Endothelial cell (in vitro differentiated cells): ENCODE measurements at regions not wholly inside any gene's neighbourhood (a gene's known extent, or its start where the extent isn't known, plus 50 kb on each side); places are given as distances from the start of the nearest gene placed in this dataset.

ENCODE experiments used
- DNase-seq: peaks from one replicate; pipeline ENCODE4 v3.0.0; 2021; ENCODE audit warnings: low spot score
- H3K27ac Mint-ChIP-seq: one replicate; pipeline ENCODE4 v1.8.0; 2021; ENCODE audit warnings: mixed read lengths, inconsistent platforms; ENCODE audit not compliant: unreplicated experiment
- H3K27me3 Mint-ChIP-seq: one replicate; pipeline ENCODE4 v1.8.0; 2021; ENCODE audit warnings: mild to moderate bottlenecking, moderate library complexity, mixed read lengths, inconsistent platforms; ENCODE audit not compliant: unreplicated experiment
- H3K36me3 Mint-ChIP-seq: one replicate; pipeline ENCODE4 v1.8.0; 2021; ENCODE audit warnings: mild to moderate bottlenecking, low read depth, mixed read lengths, inconsistent platforms; ENCODE audit not compliant: unreplicated experiment
- H3K4me1 Mint-ChIP-seq: one replicate; pipeline ENCODE4 v1.8.0; 2021; ENCODE audit warnings: mild to moderate bottlenecking, mixed read lengths, inconsistent platforms; ENCODE audit not compliant: unreplicated experiment
- H3K4me3 Mint-ChIP-seq: one replicate; pipeline ENCODE4 v1.8.0; 2021; ENCODE audit warnings: mild to moderate bottlenecking, mixed read lengths, inconsistent platforms; ENCODE audit not compliant: unreplicated experiment
- H3K9me3 Mint-ChIP-seq: one replicate; pipeline ENCODE4 v1.8.0; 2021; ENCODE audit warnings: mixed read lengths, inconsistent platforms; ENCODE audit not compliant: unreplicated experiment
- CTCF ChIP-seq: fragments of 200-600 bp; sonication (generic); IDR thresholded peaks from one replicate; pipeline ENCODE4 v1.5.0; 2021; ENCODE audit warnings: antibody characterized with exemption; ENCODE audit not compliant: unreplicated experiment

- no peak for TF ChIP-seq CTCF
- H3K9me3 Mint-ChIP-seq, result no peaks in the 10 kb centered on the region
- no peaks in the 10 kb centered on the region for H3K36me3 Mint-ChIP-seq
- H3K4me1 Mint-ChIP-seq, result no peaks in the 10 kb centered on the region
- no peak overlapping the region for H3K27ac Mint-ChIP-seq
- DNase-seq, result no peak
- no peaks in the 10 kb centered on the region for H3K27me3 Mint-ChIP-seq
- no peak overlapping the region for H3K4me3 Mint-ChIP-seq
These were observed 72.2 kb upstream of the ELOVL6 start for GRCh38 chr4:110270492-110271197.

DNA sequence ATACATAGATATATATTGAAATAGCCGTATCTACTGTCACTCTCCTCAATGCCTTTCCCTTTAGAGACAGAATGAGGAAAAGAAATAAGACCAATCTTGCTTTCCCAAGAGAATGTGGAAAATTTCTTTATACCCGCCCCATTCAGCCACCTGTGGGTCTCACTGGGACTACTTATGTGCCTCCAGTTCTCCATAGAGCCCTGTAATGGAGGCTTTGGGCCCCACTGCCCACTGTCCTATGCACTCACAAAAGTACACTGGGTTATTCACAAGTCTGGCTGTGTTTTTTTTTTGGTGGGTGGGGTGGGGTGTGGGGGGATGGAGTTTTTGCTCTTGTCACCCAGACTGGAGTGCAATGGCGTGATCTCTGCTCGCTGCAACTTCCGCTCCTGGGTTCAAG lies 70.4 kb upstream of the ELOVL6 start:
- Mint-ChIP-seq H3K4me3 (no peak overlapping the region), H3K27ac (no peak overlapping the region), H3K4me1 (no peaks in the 10 kb centered on the region), H3K27me3 (no peaks in the 10 kb centered on the region), H3K36me3 (no peaks in the 10 kb centered on the region), H3K9me3 (no peaks in the 10 kb centered on the region)
- TF ChIP-seq CTCF, result no peak
- no peak for DNase-seq

- Mint-ChIP-seq H3K36me3 (no peaks in the 10 kb centered on the region), H3K4me1 (no peaks in the 10 kb centered on the region), H3K9me3 (no peaks in the 10 kb centered on the region), H3K27ac (no peak overlapping the region), H3K27me3 (no peaks in the 10 kb centered on the region), H3K4me3 (no peak overlapping the region)
- no peak for DNase-seq
- no peak for TF ChIP-seq CTCF
These were observed 69.9 kb upstream of the ELOVL6 start for GRCh38 chr4:110268352-110268751.

DNA sequence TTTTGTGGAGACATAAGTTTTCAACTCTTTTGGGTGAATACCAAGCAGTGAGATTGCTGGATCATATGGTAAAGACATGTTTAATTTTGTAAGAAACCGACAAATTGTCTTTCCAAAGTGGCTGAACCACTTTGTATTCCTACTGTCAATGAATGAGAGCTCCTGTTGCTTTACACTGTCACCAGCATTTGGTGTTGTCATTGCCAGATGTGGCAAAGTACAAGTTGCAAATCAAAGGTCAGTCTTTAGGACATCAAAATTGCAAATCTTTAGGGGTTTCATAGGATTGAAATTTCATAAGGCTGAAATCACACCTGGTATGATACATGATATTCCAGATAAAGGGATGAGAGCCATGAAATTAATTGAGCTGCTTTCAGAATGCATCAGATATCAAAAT lies 67.7 kb upstream of the ELOVL6 start:
- Mint-ChIP-seq H3K4me1 (no peaks in the 10 kb centered on the region), H3K4me3 (no peak overlapping the region), H3K36me3 (no peaks in the 10 kb centered on the region), H3K9me3 (no peaks in the 10 kb centered on the region), H3K27ac (no peak overlapping the region), H3K27me3 (no peaks in the 10 kb centered on the region)
- no peak for TF ChIP-seq CTCF
- DNase-seq, result no peak

DNA sequence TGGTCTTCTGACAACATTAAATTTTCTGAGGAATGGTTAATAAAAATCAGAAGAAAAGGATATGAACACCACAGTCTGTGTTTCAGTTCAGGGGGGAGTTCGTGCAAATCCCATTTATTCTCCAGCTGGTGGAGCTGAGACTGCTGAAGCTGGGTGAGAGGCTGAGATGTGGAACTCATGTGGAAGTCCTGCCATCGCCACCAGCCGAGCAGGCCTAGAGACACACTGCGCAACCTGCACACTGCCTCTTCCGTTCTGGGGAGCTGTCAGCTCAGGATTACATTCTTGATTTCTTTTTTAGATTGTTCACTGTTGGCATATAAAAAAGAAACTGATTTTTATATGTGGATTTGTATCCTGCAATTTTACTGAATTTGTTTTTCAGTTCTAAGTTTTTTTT lies 66.6 kb upstream of the ELOVL6 start:
- Mint-ChIP-seq H3K36me3 (no peaks in the 10 kb centered on the region), H3K4me3 (no peak overlapping the region), H3K27me3 (no peaks in the 10 kb centered on the region), H3K27ac (no peak overlapping the region), H3K9me3 (no peaks in the 10 kb centered on the region), H3K4me1 (no peaks in the 10 kb centered on the region)
- no peak for DNase-seq
- TF ChIP-seq CTCF, result no peak
